Right ventricle myocardium inferior (tissue), 1 donor: ENCODE measurements at regions not wholly inside any gene's neighbourhood (a gene's known extent, or its start where the extent isn't known, plus 50 kb on each side); places are given as distances from the start of the nearest gene placed in this dataset.
"Not testable (repeated sequence)": the region's sequence is repeated elsewhere in the genome, so short reads cannot be mapped to it uniquely, and the experiment has no call there.

Experiments used
- ATAC-seq: fragments of 200-7000 bp; cut with Tn5 transposase; one replicate; pipeline ENCODE4 v1.9.1; 2020; ENCODE audit warnings: mild to moderate bottlenecking, moderate library complexity
- DNase-seq: peaks from one replicate; pipeline ENCODE4 v3.0.0; 2021; ENCODE audit errors: missing footprints
- intact Hi-C: fragments of 100-400 bp; cut with DNase I; formaldehyde crosslinking; loops from one replicate; pipeline ENCODE4 v1.11.0; 2022
- donor health status: DM: no; HTN: yes; CAD: no; lungs with severe emphysema.

GRCh38 chr3:139095803-139096466 is 51.2 kb upstream of the PRR23C start:
- intact Hi-C loops: no loop called here
- ATAC-seq (no peak), DNase-seq (no peak)

- ATAC-seq: no peak
- no peak for DNase-seq
- intact Hi-C loops: no loop called here
These were observed 52.0 kb upstream of the PRR23C start for GRCh38 chr3:139096670-139097069.

- DNase-seq (no peak), ATAC-seq (no peak)
- intact Hi-C loops: no loop called here
These were observed 53.7 kb upstream of the PRR23C start for GRCh38 chr3:139098391-139098790.

DNA sequence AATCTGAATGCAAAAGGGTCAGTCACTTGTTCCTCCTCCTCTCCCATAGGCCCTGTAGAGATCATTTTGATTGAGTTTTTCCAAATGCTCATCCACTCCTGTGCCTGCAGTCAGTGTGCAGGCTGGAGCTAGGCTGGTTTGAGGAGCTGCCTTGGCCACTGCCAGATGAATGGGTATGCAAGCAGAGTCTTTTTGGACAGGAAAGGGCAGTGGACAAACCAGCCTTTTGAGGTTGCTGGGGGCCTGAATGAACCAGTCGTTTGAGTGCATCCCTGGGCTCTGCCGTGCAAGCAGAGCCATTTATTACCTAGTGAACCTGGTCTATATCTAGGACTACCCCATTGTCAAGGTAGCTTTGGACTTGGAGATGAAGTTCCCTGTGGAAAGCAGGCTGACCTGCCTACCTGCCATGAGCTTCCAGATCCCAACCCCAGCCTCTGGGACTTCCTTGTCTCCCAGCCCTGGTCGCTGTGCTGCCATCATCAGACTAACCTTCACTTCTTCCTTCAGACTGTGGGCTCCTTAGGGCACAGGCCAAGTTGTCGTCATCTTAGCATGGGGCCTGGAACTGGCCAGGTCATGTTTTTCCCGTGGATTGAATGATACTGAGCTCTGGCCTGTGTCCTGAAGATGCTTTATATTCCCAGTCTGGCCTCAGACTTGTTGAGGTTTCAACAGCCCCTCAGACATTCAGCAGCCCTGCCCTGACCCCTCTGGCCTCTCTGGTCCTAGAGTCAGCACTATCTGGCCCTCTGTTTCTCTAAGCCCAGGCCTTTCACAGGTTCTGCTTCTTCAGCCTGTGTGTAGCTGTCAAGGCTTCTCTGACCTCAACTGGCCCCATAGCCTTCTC is 55.5 kb upstream of the PRR23C start:
- DNase-seq (no peak), ATAC-seq (no peak)
- intact Hi-C loops: loop anchor here (10.0 kb wide), 1 partner anchor 155 kb away; the partner anchor contains the start of genes FOXL2 and FOXL2NB

GRCh38 chr3:139100821-139101220 is 56.1 kb upstream of the PRR23C start:
- intact Hi-C loops: loop anchor here (10.0 kb wide), 1 partner anchor 156 kb away; the partner anchor contains the start of genes FOXL2 and FOXL2NB
- no peak for ATAC-seq
- DNase-seq: no peak

- ATAC-seq (no peak), DNase-seq (no peak)
- intact Hi-C loops: loop anchor here (10.0 kb wide), 1 partner anchor 157 kb away; the partner anchor contains the start of genes FOXL2 and FOXL2NB
These were observed 56.7 kb upstream of the PRR23C start for GRCh38 chr3:139101396-139101795.

GRCh38 chr3:139103484-139103883 is 58.8 kb upstream of the PRR23C start:
- ATAC-seq: no peak

DNA sequence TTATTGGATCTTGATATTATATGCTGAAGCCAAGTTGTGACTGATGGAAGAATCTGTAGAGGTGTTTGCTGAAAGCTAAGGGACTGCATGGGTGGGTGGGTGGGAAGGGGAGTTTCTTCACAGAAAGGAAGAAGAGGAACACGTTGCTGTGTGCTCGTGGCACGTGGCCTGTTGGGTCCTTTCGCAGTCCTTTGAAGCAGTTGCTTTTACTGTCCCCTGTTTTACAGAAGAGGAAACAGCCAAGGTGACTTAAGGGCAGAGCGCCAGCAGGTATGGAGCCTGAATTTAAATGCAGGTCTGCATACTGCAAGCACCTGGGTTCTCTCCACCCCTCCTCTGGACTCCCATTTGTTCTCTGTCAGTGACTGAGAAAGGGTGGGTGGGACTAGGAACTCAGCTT is 59.4 kb upstream of the PRR23C start:
- intact Hi-C loops: loop anchor here (10.0 kb wide), 1 partner anchor 159 kb away; the partner anchor contains the start of genes FOXL2 and FOXL2NB
- no peak for ATAC-seq

More at GRCh38 chr3:139103484-139103883, 58.8 kb upstream of the PRR23C start:
- no peak for DNase-seq
- intact Hi-C loops: loop anchor here (10.0 kb wide), 1 partner anchor 159 kb away; the partner anchor contains the start of genes FOXL2 and FOXL2NB

DNA sequence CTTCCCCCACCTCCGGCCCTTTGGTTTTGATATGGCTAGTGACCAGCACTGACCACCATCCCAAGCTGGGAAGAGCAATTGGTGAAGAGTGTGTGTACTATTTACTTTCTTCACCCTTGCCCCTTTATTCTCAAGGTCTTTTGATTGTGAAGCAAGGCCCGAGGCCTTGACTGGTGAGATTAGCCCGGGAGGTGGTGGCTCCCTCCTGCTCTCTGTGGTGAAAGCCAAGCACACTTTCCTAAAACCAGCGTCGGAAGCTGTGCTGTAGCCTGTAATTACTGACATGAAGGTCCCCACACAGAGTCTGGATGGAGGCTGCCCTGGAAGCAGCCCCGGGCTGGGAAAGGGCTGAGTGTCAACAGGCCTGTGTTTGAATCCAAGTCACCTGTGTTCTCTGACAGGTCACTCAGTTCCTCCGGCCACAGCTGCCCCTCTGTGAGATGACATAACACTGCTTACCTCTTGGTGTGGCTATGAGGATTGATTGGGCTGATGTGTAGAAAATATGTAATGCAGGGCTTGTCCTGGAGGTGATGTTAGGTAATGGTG is 60.5 kb upstream of the PRR23C start:
- DNase-seq (no peak), ATAC-seq (no peak)
- intact Hi-C loops: loop anchor here (10.0 kb wide), 1 partner anchor 160 kb away; the partner anchor contains the start of genes FOXL2 and FOXL2NB

More for the DNA sequence above, 59.4 kb upstream of the PRR23C start:
- no peak for DNase-seq

DNA sequence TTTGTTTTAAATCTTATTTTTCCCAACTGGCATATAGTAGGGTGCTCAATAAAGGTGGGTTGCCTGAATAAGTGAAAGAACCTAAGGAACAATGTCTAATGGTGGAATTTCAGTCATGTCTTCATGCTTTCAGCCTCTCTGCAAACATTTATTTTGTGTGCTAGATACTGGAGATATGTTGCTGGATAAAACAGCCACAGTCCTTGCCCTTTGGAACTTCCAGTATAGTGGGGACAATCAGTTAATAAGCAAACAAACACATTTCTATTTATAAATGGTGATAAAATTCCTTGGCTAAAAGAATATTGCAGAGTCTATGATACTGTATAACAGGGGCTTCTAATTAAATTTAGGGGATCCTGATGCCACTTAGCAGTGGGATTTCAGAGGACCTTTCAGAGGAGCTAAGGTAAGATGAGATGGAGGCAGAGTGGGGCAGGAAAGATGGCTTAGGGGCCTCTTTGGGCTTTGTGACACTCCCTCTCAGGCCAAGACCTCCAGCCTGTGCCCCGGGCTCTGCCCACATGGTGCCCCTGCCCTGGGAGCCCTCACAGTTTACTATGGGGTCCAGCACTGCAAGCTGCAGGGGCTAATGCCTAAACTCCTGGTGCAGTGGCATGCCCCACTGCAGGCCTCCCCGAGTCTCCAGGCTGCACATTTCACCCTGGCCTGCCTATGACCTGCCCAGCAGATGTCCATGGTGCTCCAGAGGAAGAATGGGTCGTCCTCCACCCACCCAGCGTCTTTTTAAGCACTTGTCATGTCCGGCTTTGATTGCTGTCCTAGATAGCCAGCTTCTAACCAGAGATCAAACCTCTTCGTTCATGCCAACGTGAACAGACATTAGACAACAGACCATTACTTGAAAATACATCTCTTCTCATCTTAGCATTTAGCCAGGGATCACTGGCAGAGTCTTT is 61.6 kb upstream of the PRR23C start:
- intact Hi-C loops: loop anchor here (10.0 kb wide), 1 partner anchor 161 kb away; the partner anchor contains the start of genes FOXL2 and FOXL2NB
- no peak for ATAC-seq
- no peak for DNase-seq

DNA sequence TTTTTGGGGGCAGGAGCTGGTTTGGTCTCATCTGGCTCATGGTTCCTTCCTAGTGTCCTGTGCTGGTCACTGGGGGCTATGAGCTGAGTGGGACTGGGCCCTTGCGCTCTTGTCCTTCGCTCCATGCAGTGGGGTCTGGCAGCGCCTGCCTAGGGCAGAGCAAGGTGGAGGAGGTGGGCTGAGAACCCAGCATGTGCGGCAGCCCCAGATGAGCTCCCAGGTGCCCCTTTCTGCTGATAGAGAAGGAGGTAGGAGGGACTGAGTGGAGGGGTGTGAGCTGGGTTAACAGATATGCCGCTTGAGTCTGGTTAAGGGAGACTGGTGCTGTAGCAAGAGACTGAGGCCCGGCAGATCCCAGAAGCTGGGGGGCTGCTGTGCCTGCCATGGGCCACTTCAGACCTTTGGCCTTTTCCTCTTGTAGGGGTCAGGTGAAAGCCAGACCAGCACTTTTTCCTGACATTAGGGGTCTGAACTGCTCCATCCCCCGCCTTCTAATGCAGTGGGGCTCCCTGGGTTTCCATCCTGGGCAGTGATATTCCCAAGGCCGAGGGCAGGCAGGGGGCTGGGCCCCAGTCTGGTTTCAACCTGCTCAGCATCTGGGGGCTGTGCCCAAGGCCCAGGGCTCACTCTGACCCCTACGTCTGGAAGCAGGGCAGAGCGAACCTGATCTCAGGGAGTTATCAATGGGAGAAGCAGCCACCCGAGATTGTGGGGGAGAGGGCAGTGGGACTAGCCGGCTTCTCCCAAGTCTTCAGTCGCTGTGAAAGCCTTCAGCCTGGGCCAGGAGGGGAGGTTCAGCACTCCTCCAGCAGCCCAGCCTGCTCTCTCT is 62.9 kb upstream of the PRR23C start:
- ATAC-seq (no peak), DNase-seq (no peak)
- intact Hi-C loops: loop anchor here (10.0 kb wide), 1 partner anchor 163 kb away; the partner anchor contains the start of genes FOXL2 and FOXL2NB

DNA sequence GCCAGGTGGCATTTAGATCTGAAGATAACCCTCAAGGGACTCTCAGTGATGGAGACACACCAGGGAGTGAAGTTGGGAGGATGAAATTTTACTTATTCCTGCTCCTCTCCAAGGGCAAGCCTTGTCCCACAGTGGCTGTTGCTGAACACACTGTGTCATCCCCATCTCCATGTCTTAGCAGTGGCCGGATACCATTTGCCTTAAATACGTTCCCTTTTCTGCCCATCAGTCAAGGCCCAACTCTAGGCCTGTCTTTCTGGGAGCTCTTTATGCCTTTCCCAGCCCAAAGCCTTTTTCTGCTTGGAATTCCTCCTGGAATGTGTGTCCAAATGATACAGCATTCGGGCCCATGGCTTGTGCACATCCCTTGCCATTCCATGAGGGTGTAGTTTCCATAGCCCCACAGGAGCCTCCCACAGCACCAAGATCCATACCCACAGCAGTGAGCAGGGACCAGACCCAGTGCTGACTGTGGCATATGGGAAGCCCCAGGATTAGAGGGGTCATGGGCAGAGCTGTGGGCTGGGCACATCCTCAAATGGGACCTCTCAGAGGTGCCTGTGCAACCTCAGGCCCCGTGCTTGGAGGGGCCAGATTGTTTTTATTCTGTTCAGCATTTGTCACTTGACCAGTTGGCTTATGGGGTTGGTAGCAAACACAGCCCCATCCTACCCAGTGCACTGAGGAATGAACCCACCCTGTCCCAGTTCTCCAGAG is 63.7 kb upstream of the PRR23C start:
- intact Hi-C loops: loop anchor here (10.0 kb wide), 1 partner anchor 164 kb away; the partner anchor contains the start of genes FOXL2 and FOXL2NB
- no peak for DNase-seq
- ATAC-seq: no peak

DNA sequence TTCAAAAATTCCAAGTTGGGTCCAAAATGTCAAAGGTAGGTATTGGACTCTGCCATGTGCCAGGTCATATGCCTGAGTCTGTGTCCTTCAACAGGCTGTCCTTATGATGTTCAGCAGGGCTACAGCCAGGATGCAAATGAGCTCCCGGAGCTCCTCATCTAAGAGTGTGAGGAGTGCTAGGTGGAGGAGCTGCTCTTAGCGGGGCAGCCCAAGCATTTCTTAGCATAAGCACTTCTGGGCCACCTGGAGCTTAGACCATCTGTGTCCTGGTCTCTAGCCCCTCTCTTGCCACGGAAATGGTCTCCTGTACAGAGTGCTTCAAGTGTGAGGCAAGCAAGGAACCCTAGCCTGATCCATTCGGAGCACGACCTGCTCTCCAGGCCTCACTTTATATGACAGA is 64.6 kb upstream of the PRR23C start:
- ATAC-seq (no peak), DNase-seq (no peak)
- intact Hi-C loops: loop anchor here (10.0 kb wide), 1 partner anchor 164 kb away; the partner anchor contains the start of genes FOXL2 and FOXL2NB

DNA sequence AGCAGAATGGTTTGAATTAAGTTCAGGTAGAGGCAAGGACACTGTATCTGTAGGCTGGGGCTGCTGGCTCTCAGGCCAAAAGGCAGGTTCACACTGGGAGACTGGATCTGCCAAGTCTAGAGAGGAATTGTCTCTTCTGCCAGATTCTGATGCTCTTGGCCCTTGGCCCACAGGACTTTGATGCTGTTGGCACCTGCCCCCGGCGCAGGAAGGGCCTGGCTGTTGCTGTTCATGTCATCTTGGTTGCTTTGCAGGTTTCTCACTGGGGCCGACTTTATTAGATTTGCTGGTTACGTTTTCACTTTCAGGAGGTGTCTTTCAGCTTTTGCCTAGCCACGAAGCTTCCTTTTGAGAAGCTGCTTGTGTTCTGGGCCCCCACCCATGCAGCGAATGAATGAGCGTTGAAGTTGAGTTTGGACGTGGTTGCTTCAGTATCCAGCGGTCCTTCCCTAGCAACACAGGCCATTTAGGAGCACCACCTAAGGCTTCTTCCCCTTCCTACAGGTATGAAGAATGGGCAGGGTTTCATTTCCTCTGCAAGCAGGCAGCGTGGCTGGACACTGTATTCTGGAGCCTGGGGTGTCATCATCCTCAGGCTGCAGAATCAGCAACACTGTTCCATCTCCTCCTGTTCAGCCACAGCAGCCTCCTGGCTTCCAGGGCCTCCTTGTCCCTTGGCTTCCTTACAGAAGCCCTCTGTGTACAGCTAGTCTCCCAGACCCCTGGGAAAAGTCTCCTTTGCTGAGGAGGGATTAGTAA is 65.6 kb upstream of the PRR23C start:
- DNase-seq (no peak), ATAC-seq (peak; percentile 61)
- intact Hi-C loops: loop anchor here (5.0 kb wide), 1 partner anchor 117 kb away; no protein-coding TSS in a partner anchor

GRCh38 chr3:139110929-139111328 is 66.2 kb upstream of the PRR23C start:
- not testable (repeated sequence) for DNase-seq, ATAC-seq
- intact Hi-C loops: loop anchor here (5.0 kb wide), 1 partner anchor 116 kb away; no protein-coding TSS in a partner anchor
